HG02763 (cell line): ENCODE measurements at regions not wholly inside any gene's neighbourhood (a gene's known extent, or its start where the extent isn't known, plus 50 kb on each side); places are given as distances from the start of the nearest gene placed in this dataset.

Experiments used
- ATAC-seq: cut with Tn5 transposase; IDR thresholded peaks from one replicate; pipeline ENCODE4 v1.9.1; 2021; ENCODE audit warnings: mild to moderate bottlenecking, moderate library complexity; ENCODE audit not compliant: unreplicated experiment

DNA sequence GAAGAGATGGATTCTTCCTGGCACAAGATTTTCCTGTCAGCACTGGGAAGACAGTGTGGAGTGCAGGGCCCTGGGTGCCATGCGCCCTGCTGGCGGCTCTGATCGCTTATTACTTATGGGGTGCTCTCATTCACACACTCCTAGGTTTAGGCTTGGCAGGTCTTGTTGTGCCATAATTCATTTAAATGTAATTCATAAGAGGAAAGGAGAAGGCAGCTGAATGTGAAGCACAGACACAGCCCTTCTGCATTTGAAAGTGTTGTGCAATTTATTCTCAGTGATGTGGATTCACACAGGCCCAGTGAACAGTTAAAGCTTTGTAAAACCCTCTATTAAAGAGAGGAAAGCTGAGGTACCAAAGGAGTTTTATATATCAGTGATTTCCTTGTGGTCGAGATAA is 249.7 kb downstream of the C4orf33 start:
- no peak for ATAC-seq

GRCh38 chr4:129346036-129346435 is 250.1 kb downstream of the C4orf33 start:
- no peak for ATAC-seq

DNA sequence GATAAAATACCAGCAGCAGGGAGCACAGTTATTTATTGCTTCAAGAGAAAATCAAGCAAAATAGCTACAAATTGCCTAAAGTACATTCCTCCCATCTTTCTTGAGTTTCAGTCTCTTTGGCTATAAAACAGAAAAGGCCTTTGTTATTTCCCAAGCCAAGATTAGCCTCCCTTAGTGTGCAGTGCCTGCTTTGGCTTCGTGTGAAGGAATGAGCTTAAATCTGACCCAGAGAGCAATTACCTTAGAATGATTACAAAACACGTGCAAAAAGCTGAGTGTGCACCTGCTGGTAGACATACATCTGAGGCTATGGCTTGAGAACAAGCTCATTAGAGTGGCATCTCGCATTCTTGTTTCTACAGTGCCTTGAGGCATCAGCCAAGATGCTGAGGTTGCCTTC is 250.8 kb downstream of the C4orf33 start:
- no peak for ATAC-seq

- ATAC-seq = no peak
Measured at GRCh38 chr4:129350834-129351721, 255.1 kb downstream of the C4orf33 start.

DNA sequence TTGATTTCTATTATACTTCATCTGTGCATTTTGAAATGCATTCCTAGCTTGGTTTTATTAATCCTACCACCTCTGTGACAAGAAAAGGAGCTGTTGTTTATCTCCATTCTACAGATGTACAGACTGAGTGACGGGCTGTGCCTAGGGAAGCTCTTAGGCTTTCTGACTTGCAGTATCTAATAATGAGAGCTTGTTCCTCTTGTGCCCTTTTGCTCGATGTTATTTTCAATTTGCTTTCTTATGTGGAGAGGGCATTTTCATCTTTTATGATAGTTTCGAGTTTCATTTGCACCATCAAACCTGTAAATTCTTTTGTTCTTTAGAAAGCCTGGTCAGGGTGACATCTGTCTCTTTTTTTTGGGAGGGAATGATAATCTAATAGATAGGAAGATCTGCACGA is 256.5 kb downstream of the C4orf33 start:
- no peak for ATAC-seq

GRCh38 chr4:129353490-129353889 is 257.5 kb downstream of the C4orf33 start:
- no peak for ATAC-seq

DNA sequence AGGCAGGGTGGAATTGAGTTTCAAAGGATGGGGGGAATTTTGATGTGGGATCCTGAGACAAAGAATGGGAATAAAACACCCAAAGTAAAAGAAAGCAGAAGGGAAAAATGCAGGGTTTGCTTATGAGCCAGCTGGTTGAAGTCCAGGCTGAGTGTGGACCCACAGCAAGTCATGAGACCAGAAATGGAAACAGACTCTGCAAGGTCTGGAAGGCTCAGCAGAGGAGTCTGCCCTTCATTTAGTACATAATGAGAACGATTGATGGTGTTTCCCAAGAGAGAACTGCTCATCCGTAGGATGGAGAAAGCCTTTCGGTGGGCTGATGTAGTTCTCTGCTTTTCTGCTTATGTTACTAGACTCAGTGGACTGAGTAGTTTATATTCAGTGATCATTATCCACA is 259.1 kb downstream of the C4orf33 start:
- no peak for ATAC-seq

- ATAC-seq = no peak
Measured at GRCh38 chr4:129355516-129355915, 259.6 kb downstream of the C4orf33 start.

DNA sequence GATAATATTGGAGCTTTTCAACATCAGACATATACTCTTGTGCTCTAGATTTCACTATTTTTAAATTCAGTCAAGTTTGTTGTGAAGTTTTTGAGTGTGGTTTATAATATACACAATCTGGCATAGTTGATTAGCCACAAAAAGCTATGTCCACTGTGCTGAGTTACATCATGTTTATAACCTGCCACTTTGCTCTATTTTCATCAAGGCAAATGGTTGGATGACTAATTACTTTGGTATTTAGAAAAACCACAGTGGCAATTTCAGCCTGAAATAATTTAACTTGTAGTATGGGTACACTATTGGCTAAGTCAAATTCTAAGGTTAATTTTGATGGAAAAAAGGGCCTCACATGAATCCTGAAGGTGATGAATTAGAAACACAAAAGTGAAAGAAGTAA is 262.6 kb downstream of the C4orf33 start:
- no peak for ATAC-seq

GRCh38 chr4:129359461-129359860 is 263.5 kb downstream of the C4orf33 start:
- ATAC-seq = no peak

DNA sequence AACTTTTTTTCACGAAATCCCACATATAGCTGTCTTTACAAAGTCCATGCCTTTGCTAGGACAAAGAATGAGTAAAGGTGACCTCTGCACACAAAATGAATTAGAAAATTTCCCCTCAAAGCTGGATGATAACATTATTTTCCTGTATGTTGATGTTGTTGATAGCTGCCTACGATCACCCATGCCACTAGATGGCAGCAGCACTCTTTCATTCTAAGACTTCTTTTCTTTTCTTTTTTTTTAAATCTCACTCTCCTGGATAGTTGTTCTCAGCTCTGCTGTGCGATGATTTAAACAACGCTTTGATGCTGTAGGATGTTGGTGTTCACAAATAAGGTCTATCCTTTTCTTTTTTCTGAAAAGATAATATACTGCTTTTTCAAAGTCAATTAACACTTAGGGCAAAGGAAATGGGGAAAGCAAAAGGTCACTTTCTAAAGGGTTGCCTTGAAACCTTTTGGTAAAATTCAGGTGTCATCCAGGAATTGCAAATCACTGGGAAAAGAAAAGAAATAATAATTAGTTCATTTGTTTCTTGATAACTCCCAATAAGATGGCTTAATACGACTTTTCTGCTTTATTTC is 266.8 kb downstream of the C4orf33 start:
- ATAC-seq = no peak

- ATAC-seq = no peak
Measured at GRCh38 chr4:129364747-129365452, 268.9 kb downstream of the C4orf33 start.

DNA sequence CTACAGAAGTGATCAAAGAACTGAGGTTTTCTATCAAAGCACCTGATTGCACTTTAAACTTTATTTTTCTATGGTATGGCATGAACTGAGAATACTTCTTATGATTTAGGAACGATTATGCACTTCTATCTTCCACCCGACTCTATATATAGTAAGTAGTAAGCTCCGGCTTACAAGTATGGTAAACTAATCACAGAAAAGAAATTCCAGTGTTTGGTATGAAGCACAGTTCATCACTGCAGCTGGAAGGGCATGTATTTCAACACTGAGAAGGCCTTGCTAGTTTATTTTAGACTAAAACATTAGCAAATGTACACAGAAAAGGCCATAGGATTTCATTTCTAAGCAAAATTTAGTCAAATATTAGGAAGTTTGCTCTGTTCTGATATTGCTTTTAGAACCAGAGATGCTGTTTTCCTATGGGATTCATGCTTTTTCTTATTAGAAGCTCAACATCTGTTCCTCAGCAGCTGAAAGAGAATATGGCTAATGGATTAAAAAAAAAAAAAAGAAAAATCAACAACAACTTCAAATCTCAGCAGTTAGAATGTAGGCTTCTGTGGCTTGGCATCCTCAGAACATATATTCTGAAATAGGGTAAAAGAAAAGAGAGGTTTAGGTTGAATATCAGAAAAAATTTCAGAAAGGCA is 273.5 kb downstream of the C4orf33 start:
- ATAC-seq = no peak

- no peak for ATAC-seq
Measured at GRCh38 chr4:129371065-129371464, 275.1 kb downstream of the C4orf33 start.

DNA sequence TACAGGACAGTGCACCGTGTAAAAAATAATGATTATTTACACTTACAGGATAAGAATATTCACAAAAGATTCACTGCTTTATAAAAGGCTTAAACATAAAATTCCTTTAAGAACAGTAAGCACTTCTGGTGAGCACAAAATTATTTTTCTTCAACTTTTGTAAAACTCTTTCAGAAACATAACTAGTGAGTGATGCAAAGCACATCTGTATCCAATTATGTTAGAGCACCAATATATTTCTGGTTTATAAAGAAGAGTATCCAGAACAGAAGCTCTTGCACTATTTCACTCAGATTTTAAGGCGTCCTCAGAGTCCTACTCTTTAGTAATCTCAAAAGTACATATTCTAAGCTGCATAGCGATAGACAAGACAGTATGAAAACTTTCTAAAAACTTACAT is 276.0 kb downstream of the C4orf33 start:
- ATAC-seq = no peak

DNA sequence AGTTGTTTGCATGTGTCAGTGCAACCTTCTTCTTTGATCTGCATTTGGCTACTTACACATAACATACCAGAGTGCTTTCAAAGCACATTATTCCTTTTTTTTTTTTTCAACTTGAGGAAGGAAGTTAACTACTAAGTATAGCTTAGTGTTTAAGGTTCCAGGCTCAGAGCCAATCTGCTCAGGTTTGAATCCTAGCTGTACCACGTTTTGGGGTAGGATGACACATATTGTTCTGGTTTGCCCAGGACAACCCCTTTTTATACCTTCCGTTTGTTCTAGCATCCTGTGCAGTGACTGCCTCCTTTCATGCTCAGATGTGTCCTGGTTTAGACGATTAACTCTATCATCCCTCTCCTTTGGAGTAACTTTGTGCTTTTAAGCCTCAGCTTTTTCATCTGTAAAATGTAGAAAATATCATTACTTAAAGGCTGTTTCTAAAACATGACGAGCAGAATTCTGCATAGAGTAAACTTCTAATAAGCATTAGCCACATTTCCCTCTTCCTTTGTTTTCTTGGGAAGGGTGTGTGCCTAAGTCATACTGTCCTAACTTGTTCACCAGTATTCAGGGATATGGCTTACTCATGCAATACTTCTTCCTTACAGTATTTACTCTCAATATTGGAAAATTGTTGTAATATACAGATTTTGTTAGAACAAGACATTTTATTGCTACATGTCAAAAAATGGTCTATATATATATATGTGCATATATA is 281.3 kb downstream of the C4orf33 start:
- ATAC-seq = no peak

DNA sequence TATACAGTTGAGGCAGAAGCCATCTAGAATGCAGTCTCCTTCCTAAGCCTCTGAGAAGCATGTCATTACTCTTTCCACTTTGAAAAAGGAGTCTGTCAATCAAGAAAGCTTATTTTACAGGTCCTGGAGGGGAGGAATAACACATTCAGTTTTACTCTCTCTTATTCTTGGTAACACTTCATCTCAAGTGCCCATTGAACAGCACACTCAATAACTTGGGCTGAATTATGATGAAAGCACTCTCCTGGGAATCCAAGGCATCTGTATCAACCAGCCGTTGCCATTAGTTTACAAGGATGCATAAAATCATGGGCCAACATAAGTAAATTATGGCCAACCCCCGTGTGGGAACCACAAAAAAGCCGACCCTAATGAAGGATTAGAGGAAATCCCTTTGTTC is 282.4 kb downstream of the C4orf33 start:
- ATAC-seq = no peak

GRCh38 chr4:129379429-129379828 is 283.5 kb downstream of the C4orf33 start:
- no peak for ATAC-seq

- no peak for ATAC-seq
Measured at GRCh38 chr4:129384974-129385373, 289.0 kb downstream of the C4orf33 start.

DNA sequence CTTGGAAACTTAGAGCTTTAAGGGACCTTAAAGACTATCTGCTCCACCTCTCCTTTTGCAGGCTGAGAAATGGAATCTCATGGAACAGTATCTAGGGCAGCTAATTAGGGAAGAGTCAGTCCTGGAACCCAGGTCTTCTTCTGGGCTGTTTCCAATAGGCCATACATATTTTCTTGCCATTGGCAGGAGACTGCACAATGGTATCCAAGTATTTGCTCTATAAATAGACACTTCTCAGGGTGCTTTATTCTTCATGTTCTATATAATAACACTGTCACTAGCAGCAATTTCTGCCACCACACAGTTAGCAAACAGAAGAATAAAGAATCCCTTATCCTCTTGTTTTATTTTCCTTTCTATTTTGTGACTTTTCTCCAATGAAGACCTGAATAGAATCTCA is 291.7 kb downstream of the C4orf33 start:
- no peak for ATAC-seq

DNA sequence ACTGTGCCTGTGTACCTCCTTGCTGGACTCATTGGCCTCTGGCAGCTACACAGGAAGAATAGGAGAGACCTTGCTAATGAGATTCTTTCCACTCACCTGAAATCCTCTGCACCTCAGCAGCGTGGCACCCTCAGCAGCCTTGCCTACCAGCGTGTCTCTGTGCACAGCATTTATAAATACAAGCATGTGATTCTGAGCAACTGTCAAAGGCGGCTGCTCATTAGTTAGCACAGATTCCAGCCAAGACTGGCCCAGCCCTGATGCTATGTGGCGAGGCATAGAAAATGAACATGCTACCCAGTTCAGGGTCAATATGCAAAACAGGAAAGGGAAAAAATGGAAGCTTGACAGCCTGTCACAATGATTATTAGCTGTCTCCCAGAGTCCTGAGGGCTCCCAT is 298.0 kb downstream of the C4orf33 start:
- no peak for ATAC-seq
